ENCODE measurements at regions not wholly inside any gene's neighbourhood (a gene's known extent, or its start where the extent isn't known, plus 50 kb on each side); places are given as distances from the start of the nearest gene placed in this dataset.

DNA sequence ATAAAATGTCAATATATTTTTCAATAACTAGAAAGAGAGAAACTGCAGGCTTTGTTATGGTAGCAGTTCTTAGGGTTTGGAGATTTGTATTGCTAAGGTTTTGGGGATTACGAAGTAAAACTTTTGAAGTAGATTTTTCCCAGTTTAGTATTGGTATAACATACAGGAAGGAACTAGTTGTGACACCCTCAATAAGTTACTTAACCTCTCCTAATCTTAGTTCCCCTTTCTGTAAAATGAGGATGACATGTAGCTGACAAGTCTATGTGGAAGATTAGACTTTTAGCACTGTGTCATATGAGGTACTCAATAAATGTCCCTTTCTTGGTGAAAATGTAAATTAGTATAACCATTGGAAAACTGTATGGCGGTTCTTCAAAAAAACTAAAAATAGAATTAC lies 73.4 kb upstream of the ATG10 start:
- Histone ChIP-seq H3K27me3 (ENCODE audit: control insufficient read depth, insufficient read depth, low read length) (no peaks in the 10 kb centered on the region), H3K4me1 (ENCODE audit: control insufficient read depth, insufficient read depth, low read length) (peaks cover 12% of the 10 kb centered on the region), H3K9me3 (ENCODE audit: control insufficient read depth, insufficient read depth, low read length) (peaks cover 3% of the 10 kb centered on the region; the same call in 1 of the 2 replicates), H3K36me3 (ENCODE audit: control insufficient read depth, insufficient read depth, low read length) (no peaks in the 10 kb centered on the region), H3K9ac (ENCODE audit: low read depth, low read length) (no peak overlapping the region), H3K4me3 (ENCODE audit: low read depth, low read length) (no peak overlapping the region), H3K27ac (ENCODE audit: low read depth, low read length) (no peak overlapping the region)

DNA sequence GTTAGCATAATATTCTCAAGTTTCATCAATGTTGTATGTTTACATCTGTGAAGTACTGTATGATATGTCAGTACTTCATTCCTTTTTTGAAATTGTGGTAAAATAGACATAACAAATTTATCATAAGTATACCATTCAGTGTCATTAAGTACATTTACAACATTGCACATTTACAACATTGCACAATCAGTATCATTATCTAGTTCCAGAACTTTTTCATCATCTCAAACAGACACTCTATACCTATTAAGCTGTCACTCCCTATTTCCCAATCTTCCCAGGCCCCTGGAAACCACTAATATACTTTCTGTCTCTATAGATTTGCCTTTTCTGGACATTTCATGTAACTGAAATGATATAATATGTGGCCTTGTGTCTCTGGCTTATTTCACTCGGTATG lies 75.1 kb upstream of the ATG10 start:
- Histone ChIP-seq H3K4me1 (ENCODE audit: control insufficient read depth, insufficient read depth, low read length) (peaks cover 6% of the 10 kb centered on the region), H3K27ac (ENCODE audit: low read depth, low read length) (no peak overlapping the region), H3K36me3 (ENCODE audit: control insufficient read depth, insufficient read depth, low read length) (no peaks in the 10 kb centered on the region), H3K27me3 (ENCODE audit: control insufficient read depth, insufficient read depth, low read length) (no peaks in the 10 kb centered on the region), H3K9me3 (ENCODE audit: control insufficient read depth, insufficient read depth, low read length) (peaks cover 7% of the 10 kb centered on the region; the same call in 1 of the 2 replicates), H3K9ac (ENCODE audit: low read depth, low read length) (no peak overlapping the region), H3K4me3 (ENCODE audit: low read depth, low read length) (no peak overlapping the region)

DNA sequence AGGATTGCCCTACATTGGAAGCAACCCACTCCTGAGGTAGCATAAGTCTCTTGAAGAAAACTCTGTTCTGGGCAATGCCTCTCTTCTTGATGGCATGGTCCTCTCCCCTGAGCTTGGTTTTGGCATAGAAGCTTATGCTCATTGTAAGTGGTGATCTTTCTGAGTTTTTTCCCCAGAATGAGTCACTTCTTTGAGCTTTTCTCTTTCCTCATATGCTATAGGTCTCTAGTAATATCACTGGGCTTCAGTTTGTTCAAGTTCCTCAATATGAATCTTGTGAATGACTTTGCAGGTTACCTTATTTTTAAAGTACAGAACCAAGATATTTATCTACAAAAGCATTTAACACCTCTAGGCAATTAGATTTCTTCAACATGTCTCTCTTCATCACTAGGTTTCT lies 76.5 kb upstream of the ATG10 start:
- Histone ChIP-seq H3K4me1 (ENCODE audit: control insufficient read depth, insufficient read depth, low read length) (no peaks in the 10 kb centered on the region), H3K27ac (ENCODE audit: low read depth, low read length) (no peak overlapping the region), H3K36me3 (ENCODE audit: control insufficient read depth, insufficient read depth, low read length) (no peaks in the 10 kb centered on the region), H3K27me3 (ENCODE audit: control insufficient read depth, insufficient read depth, low read length) (no peaks in the 10 kb centered on the region), H3K9me3 (ENCODE audit: control insufficient read depth, insufficient read depth, low read length) (peaks cover 19% of the 10 kb centered on the region), H3K9ac (ENCODE audit: low read depth, low read length) (no peak overlapping the region), H3K4me3 (ENCODE audit: low read depth, low read length) (no peak overlapping the region)

DNA sequence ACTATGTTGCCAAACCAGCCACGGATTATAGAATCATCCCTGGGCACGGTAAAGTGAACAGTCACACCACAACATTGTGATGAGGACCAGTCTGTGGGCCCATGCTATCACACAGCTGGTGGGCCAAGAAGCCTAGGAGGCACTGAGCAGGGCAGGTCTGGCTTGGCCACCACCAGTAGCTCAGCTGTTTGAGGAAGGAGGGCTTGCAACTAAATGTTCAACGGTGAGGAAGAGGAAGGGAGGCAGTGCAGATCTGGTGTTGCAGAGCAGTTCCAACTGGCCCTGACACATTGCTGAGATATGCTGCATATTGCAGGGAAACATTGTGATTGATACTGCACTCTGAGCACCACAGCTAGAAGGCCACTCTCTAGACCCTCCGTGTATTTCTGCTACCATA lies 77.9 kb upstream of the ATG10 start:
- Histone ChIP-seq H3K36me3 (ENCODE audit: control insufficient read depth, insufficient read depth, low read length) (no peaks in the 10 kb centered on the region), H3K4me1 (ENCODE audit: control insufficient read depth, insufficient read depth, low read length) (no peaks in the 10 kb centered on the region), H3K27ac (ENCODE audit: low read depth, low read length) (no peak overlapping the region), H3K4me3 (ENCODE audit: low read depth, low read length) (no peak overlapping the region), H3K9me3 (ENCODE audit: control insufficient read depth, insufficient read depth, low read length) (peaks cover 21% of the 10 kb centered on the region), H3K9ac (ENCODE audit: low read depth, low read length) (no peak overlapping the region), H3K27me3 (ENCODE audit: control insufficient read depth, insufficient read depth, low read length) (no peaks in the 10 kb centered on the region)

DNA sequence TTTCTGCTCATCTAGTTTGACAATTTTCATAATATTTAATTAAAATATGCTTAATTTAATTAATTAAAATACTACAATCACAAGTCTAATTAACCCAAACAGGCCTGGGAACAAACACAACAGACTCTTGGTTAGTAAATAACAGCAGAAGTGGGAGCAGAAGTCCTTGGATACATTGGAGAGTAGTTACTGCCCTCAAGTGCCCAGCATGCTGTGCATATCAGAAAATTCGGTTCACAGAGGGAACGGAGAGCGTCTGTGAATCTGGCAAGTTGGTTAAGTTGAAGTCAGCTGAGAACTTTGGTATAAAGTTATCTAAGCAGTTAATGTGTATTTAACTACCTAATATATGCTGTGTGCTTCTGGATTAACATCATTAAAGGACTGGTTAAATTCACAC lies 87.0 kb upstream of the ATG10 start:
- no peaks in the 10 kb centered on the region for H3K4me1 ChIP-seq (ENCODE audit: control insufficient read depth, insufficient read depth, low read length)
- H3K27ac ChIP-seq (ENCODE audit: low read depth, low read length): no peak overlapping the region
- H3K9me3 ChIP-seq (ENCODE audit: control insufficient read depth, insufficient read depth, low read length): no peaks in the 10 kb centered on the region
- H3K4me3 ChIP-seq (ENCODE audit: low read depth, low read length): no peak overlapping the region
- H3K27me3 ChIP-seq (ENCODE audit: control insufficient read depth, insufficient read depth, low read length): no peaks in the 10 kb centered on the region
- no peak overlapping the region for H3K9ac ChIP-seq (ENCODE audit: low read depth, low read length)
- H3K36me3 ChIP-seq (ENCODE audit: control insufficient read depth, insufficient read depth, low read length): no peaks in the 10 kb centered on the region

DNA sequence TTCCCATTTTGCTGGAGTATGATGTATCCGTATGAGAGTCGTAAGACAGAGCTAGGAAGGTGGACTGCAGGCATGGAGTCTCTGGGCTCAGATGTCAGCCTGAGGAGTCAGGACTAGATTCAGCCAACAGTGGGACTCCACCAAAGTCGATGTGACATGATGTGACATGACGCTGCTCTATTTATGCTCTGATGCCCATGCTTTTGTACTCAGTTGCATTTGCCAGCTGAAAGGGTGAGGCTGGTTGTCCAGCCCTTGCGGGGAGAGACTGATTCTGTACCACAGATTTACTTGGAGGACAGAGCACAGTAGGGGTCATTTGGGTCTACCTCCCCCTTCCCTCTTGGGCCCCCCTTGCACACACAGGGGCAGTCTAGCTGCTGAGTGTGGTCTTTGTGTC lies 88.5 kb upstream of the ATG10 start:
- no peaks in the 10 kb centered on the region for H3K36me3 ChIP-seq (ENCODE audit: control insufficient read depth, insufficient read depth, low read length)
- no peak overlapping the region for H3K27ac ChIP-seq (ENCODE audit: low read depth, low read length)
- no peaks in the 10 kb centered on the region for H3K4me1 ChIP-seq (ENCODE audit: control insufficient read depth, insufficient read depth, low read length)
- H3K4me3 ChIP-seq (ENCODE audit: low read depth, low read length): no peak overlapping the region
- H3K9ac ChIP-seq (ENCODE audit: low read depth, low read length): no peak overlapping the region
- no peaks in the 10 kb centered on the region for H3K9me3 ChIP-seq (ENCODE audit: control insufficient read depth, insufficient read depth, low read length)
- H3K27me3 ChIP-seq (ENCODE audit: control insufficient read depth, insufficient read depth, low read length): no peaks in the 10 kb centered on the region

DNA sequence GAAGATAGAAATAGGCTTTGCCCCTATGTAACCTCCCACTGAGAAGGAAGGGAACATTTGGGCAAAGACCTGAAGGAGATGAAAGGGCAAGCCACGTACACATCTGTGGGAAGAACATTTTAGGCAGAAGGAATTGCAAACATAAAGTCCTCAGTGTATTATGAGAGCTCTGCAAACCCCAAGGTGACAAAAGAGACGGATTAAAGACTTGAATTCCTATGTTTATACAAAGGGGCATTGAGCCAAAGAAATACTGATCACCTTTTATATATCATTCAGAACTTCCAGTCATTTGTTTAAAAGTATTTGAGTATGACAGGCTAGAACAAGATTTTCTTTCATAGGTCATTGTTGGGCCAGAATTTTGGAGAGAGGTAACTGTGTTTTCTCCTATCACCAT lies 90.2 kb upstream of the ATG10 start:
- H3K4me1 ChIP-seq (ENCODE audit: control insufficient read depth, insufficient read depth, low read length): no peaks in the 10 kb centered on the region
- H3K4me3 ChIP-seq (ENCODE audit: low read depth, low read length): no peak overlapping the region
- no peak overlapping the region for H3K9ac ChIP-seq (ENCODE audit: low read depth, low read length)
- no peaks in the 10 kb centered on the region for H3K36me3 ChIP-seq (ENCODE audit: control insufficient read depth, insufficient read depth, low read length)
- no peaks in the 10 kb centered on the region for H3K9me3 ChIP-seq (ENCODE audit: control insufficient read depth, insufficient read depth, low read length)
- H3K27me3 ChIP-seq (ENCODE audit: control insufficient read depth, insufficient read depth, low read length): no peaks in the 10 kb centered on the region
- no peak overlapping the region for H3K27ac ChIP-seq (ENCODE audit: low read depth, low read length)

DNA sequence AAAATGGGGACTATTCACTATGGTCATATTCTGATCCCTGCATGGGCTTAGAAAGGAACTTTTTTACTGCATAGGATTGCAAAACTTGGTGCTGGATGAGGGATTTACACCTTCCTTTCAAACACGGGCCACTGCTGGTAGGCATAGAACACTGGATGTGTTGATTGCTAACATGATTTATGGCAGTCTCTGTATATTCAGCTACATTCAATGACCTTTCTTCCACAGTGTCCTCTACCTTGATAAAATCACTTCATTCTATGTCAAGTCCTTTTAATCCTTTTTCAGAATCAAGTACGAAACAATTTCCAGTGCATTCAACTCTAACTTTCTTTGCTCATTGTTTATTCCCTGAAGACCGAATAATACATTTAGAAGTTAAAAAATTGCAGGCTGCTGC lies 91.9 kb upstream of the ATG10 start:
- no peaks in the 10 kb centered on the region for H3K36me3 ChIP-seq (ENCODE audit: control insufficient read depth, insufficient read depth, low read length)
- H3K4me1 ChIP-seq (ENCODE audit: control insufficient read depth, insufficient read depth, low read length): no peaks in the 10 kb centered on the region
- no peak overlapping the region for H3K9ac ChIP-seq (ENCODE audit: low read depth, low read length)
- H3K9me3 ChIP-seq (ENCODE audit: control insufficient read depth, insufficient read depth, low read length): no peaks in the 10 kb centered on the region
- H3K4me3 ChIP-seq (ENCODE audit: low read depth, low read length): no peak overlapping the region
- no peak overlapping the region for H3K27ac ChIP-seq (ENCODE audit: low read depth, low read length)
- H3K27me3 ChIP-seq (ENCODE audit: control insufficient read depth, insufficient read depth, low read length): no peaks in the 10 kb centered on the region

DNA sequence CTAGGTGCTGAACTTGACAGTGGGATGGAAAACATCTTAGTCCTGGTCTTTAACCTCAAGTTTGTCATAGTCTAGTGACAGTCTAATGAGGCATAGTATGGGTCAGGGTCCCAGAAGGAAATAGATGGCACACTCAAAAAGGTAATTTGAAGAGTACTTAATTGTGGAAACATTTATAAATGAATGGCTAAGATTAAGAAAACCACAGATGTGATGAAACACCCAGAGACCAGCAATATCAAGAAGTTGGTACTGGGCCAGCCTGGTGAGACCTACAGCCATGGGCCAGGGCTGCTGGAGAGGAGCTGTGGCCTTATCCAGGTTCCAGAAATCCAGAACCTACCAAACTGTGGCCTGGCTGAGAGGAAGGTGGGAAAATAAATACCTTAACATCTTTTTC lies 93.5 kb upstream of the ATG10 start:
- H3K9ac ChIP-seq (ENCODE audit: low read depth, low read length): no peak overlapping the region
- H3K36me3 ChIP-seq (ENCODE audit: control insufficient read depth, insufficient read depth, low read length): no peaks in the 10 kb centered on the region
- H3K27me3 ChIP-seq (ENCODE audit: control insufficient read depth, insufficient read depth, low read length): no peaks in the 10 kb centered on the region
- H3K4me3 ChIP-seq (ENCODE audit: low read depth, low read length): no peak overlapping the region
- no peaks in the 10 kb centered on the region for H3K4me1 ChIP-seq (ENCODE audit: control insufficient read depth, insufficient read depth, low read length)
- H3K27ac ChIP-seq (ENCODE audit: low read depth, low read length): no peak overlapping the region
- H3K9me3 ChIP-seq (ENCODE audit: control insufficient read depth, insufficient read depth, low read length): no peaks in the 10 kb centered on the region

DNA sequence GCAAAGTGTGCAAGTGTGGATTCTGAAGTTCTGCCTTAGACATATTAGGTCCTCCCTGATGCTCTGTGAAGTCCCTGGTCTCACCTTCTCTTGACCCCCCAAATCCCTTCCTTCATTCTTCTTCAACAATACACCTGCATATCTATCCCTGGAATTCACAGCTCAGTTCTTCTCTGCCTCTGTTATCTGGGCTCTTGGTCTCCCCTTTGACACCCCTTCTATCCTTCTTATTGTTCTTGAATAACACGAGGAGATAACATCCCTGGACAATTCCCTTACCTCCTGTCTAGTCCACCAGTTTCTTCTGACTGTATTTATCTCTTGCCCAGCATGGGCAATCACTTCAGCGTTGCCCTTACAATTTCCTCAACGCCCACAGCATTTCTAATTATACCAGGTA lies 104.8 kb upstream of the ATG10 start:
- Histone ChIP-seq H3K9ac (ENCODE audit: low read depth, low read length) (no peak overlapping the region), H3K4me1 (ENCODE audit: control insufficient read depth, insufficient read depth, low read length) (peaks cover 14% of the 10 kb centered on the region), H3K9me3 (ENCODE audit: control insufficient read depth, insufficient read depth, low read length) (no peaks in the 10 kb centered on the region), H3K36me3 (ENCODE audit: control insufficient read depth, insufficient read depth, low read length) (no peaks in the 10 kb centered on the region), H3K4me3 (ENCODE audit: low read depth, low read length) (no peak overlapping the region), H3K27me3 (ENCODE audit: control insufficient read depth, insufficient read depth, low read length) (no peaks in the 10 kb centered on the region), H3K27ac (ENCODE audit: low read depth, low read length) (no peak overlapping the region)

DNA sequence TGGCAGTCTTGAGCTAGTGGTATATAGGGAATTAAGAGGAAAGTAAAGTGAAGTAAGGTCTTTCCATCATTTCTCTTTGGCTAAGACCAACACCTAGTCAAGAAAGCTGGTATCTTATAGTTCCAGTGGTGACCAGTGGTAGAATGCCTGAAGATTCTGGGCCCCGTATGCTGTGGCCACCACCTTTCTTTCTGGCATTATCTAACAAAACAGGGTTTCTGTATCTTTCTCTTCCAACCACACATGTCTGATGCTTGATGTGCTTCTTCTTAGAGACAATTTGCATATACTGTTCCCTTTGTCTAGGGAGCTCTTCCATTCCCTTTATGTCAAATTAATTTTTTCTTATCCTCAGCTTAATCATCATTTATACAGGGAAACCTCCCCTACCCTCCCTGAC lies 109.9 kb upstream of the SSBP2 start:
- no peak overlapping the region for H3K27ac ChIP-seq (ENCODE audit: low read depth, low read length)
- no peaks in the 10 kb centered on the region for H3K9me3 ChIP-seq (ENCODE audit: control insufficient read depth, insufficient read depth, low read length)
- H3K9ac ChIP-seq (ENCODE audit: low read depth, low read length): no peak overlapping the region
- H3K36me3 ChIP-seq (ENCODE audit: control insufficient read depth, insufficient read depth, low read length): no peaks in the 10 kb centered on the region
- H3K4me1 ChIP-seq (ENCODE audit: control insufficient read depth, insufficient read depth, low read length): peaks cover 39% of the 10 kb centered on the region
- no peaks in the 10 kb centered on the region for H3K27me3 ChIP-seq (ENCODE audit: control insufficient read depth, insufficient read depth, low read length)
- no peak overlapping the region for H3K4me3 ChIP-seq (ENCODE audit: low read depth, low read length)

DNA sequence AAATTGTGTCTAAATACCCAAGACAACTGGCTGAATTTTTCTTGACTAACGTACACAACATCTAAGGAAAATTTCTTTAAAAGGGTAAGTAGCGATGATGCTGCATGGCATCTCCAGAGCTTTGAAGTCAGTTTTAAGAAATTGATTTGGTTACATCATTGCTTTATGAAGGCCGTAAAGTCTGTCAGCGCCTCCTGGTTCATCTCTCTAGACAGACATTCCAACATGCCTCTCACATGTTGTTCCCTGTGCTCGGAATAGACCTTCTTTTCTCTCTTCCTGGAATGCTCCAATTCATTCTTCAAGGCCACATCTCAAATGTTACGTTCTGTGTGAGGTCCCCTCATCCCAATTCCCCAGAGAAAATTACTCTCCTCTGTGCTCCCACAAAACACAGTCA lies 108.7 kb upstream of the SSBP2 start:
- no peak overlapping the region for H3K4me3 ChIP-seq (ENCODE audit: low read depth, low read length)
- H3K9me3 ChIP-seq (ENCODE audit: control insufficient read depth, insufficient read depth, low read length): no peaks in the 10 kb centered on the region
- no peaks in the 10 kb centered on the region for H3K27me3 ChIP-seq (ENCODE audit: control insufficient read depth, insufficient read depth, low read length)
- no peaks in the 10 kb centered on the region for H3K36me3 ChIP-seq (ENCODE audit: control insufficient read depth, insufficient read depth, low read length)
- H3K4me1 ChIP-seq (ENCODE audit: control insufficient read depth, insufficient read depth, low read length): peaks cover 47% of the 10 kb centered on the region
- no peak overlapping the region for H3K9ac ChIP-seq (ENCODE audit: low read depth, low read length)
- no peak overlapping the region for H3K27ac ChIP-seq (ENCODE audit: low read depth, low read length)
